Liver (tissue), 8 donors: ENCODE measurements at regions not wholly inside any gene's neighbourhood (a gene's known extent, or its start where the extent isn't known, plus 50 kb on each side); places are given as distances from the start of the nearest gene placed in this dataset.

ENCODE experiments used
- DNase-seq: peaks from one replicate; pipeline ENCODE4 v3.0.0-alpha.2; 2017; ENCODE audit warnings: low spot score
- H3K27ac ChIP-seq, 2 donors: one replicate each; pipeline ENCODE4 v1.7.0; 2013; ENCODE audit warnings: inconsistent platforms in 2 of 2, low read length in 2 of 2, control low read depth in 1 of 2, low read depth in 1 of 2, mild to moderate bottlenecking in 1 of 2
- H3K27me3 ChIP-seq, 4 donors: one replicate each; pipeline versions ENCODE4 v1.6.1 to v1.7.0; 2013; ENCODE audit warnings: low read length in 3 of 4, inconsistent platforms in 1 of 4, mild to moderate bottlenecking in 1 of 4, moderate library complexity in 1 of 4; ENCODE audit not compliant: control insufficient read depth in 4 of 4, insufficient read depth in 4 of 4
- H3K36me3 ChIP-seq, 4 donors: one replicate each; pipeline versions ENCODE4 v1.6.1 to v1.7.0; 2013; ENCODE audit warnings: low read length in 3 of 4, mild to moderate bottlenecking in 3 of 4, low read depth in 1 of 4, moderate library complexity in 1 of 4; ENCODE audit not compliant: control insufficient read depth in 4 of 4, insufficient read depth in 3 of 4
- H3K4me1 ChIP-seq, 4 donors: one replicate each; pipeline versions ENCODE4 v1.6.1 to v1.7.0; 2013; ENCODE audit warnings: low read length in 3 of 4, mild to moderate bottlenecking in 3 of 4, moderate library complexity in 1 of 4; ENCODE audit not compliant: control insufficient read depth in 4 of 4, insufficient read depth in 4 of 4
- H3K4me3 ChIP-seq, 3 donors: one replicate each; pipeline versions ENCODE4 v1.6.1 to v1.7.0; 2013; ENCODE audit warnings: low read length in 3 of 3, control low read depth in 1 of 3, low read depth in 1 of 3, mild to moderate bottlenecking in 1 of 3
- H3K9ac ChIP-seq, 2 donors: one replicate each; pipeline ENCODE4 v1.7.0; 2013; ENCODE audit warnings: low read length in 2 of 2, mild to moderate bottlenecking in 2 of 2, moderate library complexity in 2 of 2, control low read depth in 1 of 2, low read depth in 1 of 2
- H3K9me3 ChIP-seq, 4 donors: one replicate each; pipeline versions ENCODE4 v1.6.1 to v1.7.0; 2013; ENCODE audit warnings: low read length in 3 of 4; ENCODE audit not compliant: control insufficient read depth in 4 of 4
- CTCF ChIP-seq: fragments of 150-350 bp; IDR thresholded peaks from 2 replicates; pipeline ENCODE4 v1.5.1; 2017; ENCODE audit warnings: improper control_type of control experiment, low read depth, low read length; ENCODE audit not compliant: missing input control
- EGR1 ChIP-seq, 2 donors: IDR thresholded peaks; 2 replicates each; pipeline ENCODE4 v1.6.1; 2016 to 2018; ENCODE audit warnings: antibody characterized with exemption in 2 of 2, low read depth in 2 of 2
- FOXA1 ChIP-seq: IDR thresholded peaks from 2 replicates; pipeline ENCODE4 v1.6.1; 2016; ENCODE audit warnings: antibody characterized with exemption
- FOXA2 ChIP-seq: IDR thresholded peaks from 2 replicates; pipeline ENCODE4 v1.6.1; 2016; ENCODE audit warnings: antibody characterized with exemption
- GABPA ChIP-seq, 2 donors: IDR thresholded peaks in 1 of 2; conservative IDR thresholded peaks in 1 of 2; 2 replicates each; pipeline ENCODE4 v1.6.1; 2016; ENCODE audit warnings: antibody characterized with exemption in 2 of 2, mild to moderate bottlenecking in 1 of 2, moderate library complexity in 1 of 2
- JUND ChIP-seq, 2 donors: IDR thresholded peaks; 2 replicates each; pipeline ENCODE4 v1.6.1; 2016; ENCODE audit warnings: antibody characterized with exemption in 2 of 2
- NR2F2 ChIP-seq: IDR thresholded peaks from 2 replicates; pipeline ENCODE4 v1.6.1; 2016; ENCODE audit warnings: antibody characterized with exemption
- RAD21 ChIP-seq, 2 donors: IDR thresholded peaks; 2 replicates each; pipeline ENCODE4 v1.6.1; 2016; ENCODE audit warnings: antibody characterized with exemption in 2 of 2, mild to moderate bottlenecking in 2 of 2
- REST ChIP-seq: IDR thresholded peaks from 2 replicates; pipeline ENCODE4 v1.6.1; 2016; ENCODE audit warnings: antibody characterized with exemption, mild to moderate bottlenecking
- RXRA ChIP-seq, 2 donors: IDR thresholded peaks; 2 replicates each; pipeline ENCODE4 v1.6.1; 2017 to 2018; ENCODE audit warnings: antibody characterized with exemption in 2 of 2, mild to moderate bottlenecking in 1 of 2
- SP1 ChIP-seq: IDR thresholded peaks from 2 replicates; pipeline ENCODE4 v1.6.1; 2018; ENCODE audit warnings: antibody characterized with exemption, mild to moderate bottlenecking
- TAF1 ChIP-seq: conservative IDR thresholded peaks from 2 replicates; pipeline ENCODE4 v1.6.1; 2016; ENCODE audit warnings: antibody characterized with exemption, mild to moderate bottlenecking
- YY1 ChIP-seq: IDR thresholded peaks from 2 replicates; pipeline ENCODE4 v1.6.1; 2016; ENCODE audit warnings: antibody characterized with exemption, mild to moderate bottlenecking
- ZBTB33 ChIP-seq: IDR thresholded peaks from 2 replicates; pipeline ENCODE4 v1.6.1; 2016; ENCODE audit warnings: antibody characterized with exemption
- WGBS: extraction: QIAGEN DNeasy Blood & Tissue Kit; methylation state at CpG from one replicate; pipeline ENCODE4 v1.1.7; 2013; 5-methylcytosine and 5-hydroxymethylcytosine counted together
- donor health status: healthy.
- donor health status: healthy.
- donor health status: healthy.
- donor health status: healthy.
- donor health status: healthy.

GRCh38 chr17:73976147-73976546, 227.3 kb upstream of the RPL38 start (continued):
- TF ChIP-seq REST: no peak
- no peak for TF ChIP-seq FOXA1
- no peak for TF ChIP-seq RAD21 (IDR thresholded peaks at IDR 0.05)

- WGBS: 73% methylated on average over 19 of the region's 19 CpGs
- H3K36me3 ChIP-seq: no peaks in the 10 kb centered on the region
- peaks cover 0 to 2% (median 0%) of the 10 kb centered on the region in 4 donors for H3K27me3 ChIP-seq
- no peak overlapping the region for H3K27ac ChIP-seq
- no peaks in the 10 kb centered on the region for H3K4me1 ChIP-seq
- peak; percentile 41 for DNase-seq
- no peak overlapping the region for H3K9ac ChIP-seq
- no peak overlapping the region for H3K4me3 ChIP-seq
- H3K9me3 ChIP-seq: peaks cover 0 to 3% (median 0%) of the 10 kb centered on the region in 4 donors
- TF ChIP-seq RAD21 (IDR thresholded peaks at IDR 0.05): no peak
- no peak for TF ChIP-seq SP1
- TF ChIP-seq JUND (IDR thresholded peaks at IDR 0.05): no peak
- TF ChIP-seq GABPA (IDR thresholded peaks at IDR 0.05 in 1 of 2, conservative IDR thresholded peaks at IDR 0.05 in 1 of 2): no peak
- no peak for TF ChIP-seq YY1
- no peak for TF ChIP-seq EGR1 (IDR thresholded peaks at IDR 0.05; ENCODE audit: low read depth in 2 of 2)
- no peak for TF ChIP-seq REST
- TF ChIP-seq CTCF: no peak
- no peak for TF ChIP-seq FOXA2
- no peak for TF ChIP-seq TAF1
- no peak for TF ChIP-seq ZBTB33
- no peak for TF ChIP-seq RXRA (IDR thresholded peaks at IDR 0.05)
- TF ChIP-seq NR2F2: no peak
Observed at GRCh38 chr17:73976676-73977521, 226.6 kb upstream of the RPL38 start.
